HEK293 (cell line): ENCODE measurements at regions not wholly inside any gene's neighbourhood (a gene's known extent, or its start where the extent isn't known, plus 50 kb on each side); places are given as distances from the start of the nearest gene placed in this dataset.

Experiments used
- CTCF ChIP-seq: fragments of 450-650 bp; formaldehyde crosslinking; IDR thresholded peaks from 2 replicates; pipeline ENCODE4 v1.5.1; 2016; ENCODE audit warnings: missing biosample characterization, missing genetic modification characterization
- SCRT1 ChIP-seq: fragments of 450-650 bp; formaldehyde crosslinking; IDR thresholded peaks from 2 replicates; pipeline ENCODE4 v1.5.1; 2016; ENCODE audit warnings: missing biosample characterization, missing genetic modification characterization, borderline replicate concordance
- SETDB1 ChIP-seq: IDR thresholded peaks from one replicate; pipeline ENCODE4 v1.6.1; 2017; ENCODE audit warnings: mild to moderate bottlenecking, low read length, moderate library complexity, mixed read lengths; ENCODE audit not compliant: insufficient read length
- TCF7L2 ChIP-seq: IDR thresholded peaks from 2 replicates; pipeline ENCODE4 v1.6.1; 2011; ENCODE audit warnings: low read depth, mild to moderate bottlenecking, inconsistent platforms, low read length, moderate library complexity, borderline replicate concordance
- ZNF221 ChIP-seq: fragments of 450-650 bp; formaldehyde crosslinking; IDR thresholded peaks from 2 replicates; pipeline ENCODE4 v1.5.1; 2017; ENCODE audit warnings: missing biosample characterization, missing genetic modification characterization, borderline replicate concordance
- ZNF423 ChIP-seq: fragments of 450-650 bp; formaldehyde crosslinking; IDR thresholded peaks from 2 replicates; pipeline ENCODE4 v1.5.1; 2016; ENCODE audit warnings: missing biosample characterization, missing genetic modification characterization
- ZNF768 ChIP-seq: fragments of 450-650 bp; formaldehyde crosslinking; IDR thresholded peaks from 2 replicates; pipeline ENCODE4 v1.5.1; 2018; ENCODE audit warnings: missing biosample characterization, mild to moderate bottlenecking, missing genetic modification characterization

- TF ChIP-seq TCF7L2 (no peak), CTCF (no peak), ZNF768 (tag by site-specific recombination) (no peak), ZNF423 (no peak), SCRT1 (tag by site-specific recombination) (no peak), ZNF221 (tag by site-specific recombination) (no peak), SETDB1 (no peak)
Observed at GRCh38 chr11:123253911-123254310, 58.9 kb upstream of the CLMP start.
